NB4 (cell line): ENCODE measurements at regions not wholly inside any gene's neighbourhood (a gene's known extent, or its start where the extent isn't known, plus 50 kb on each side); places are given as distances from the start of the nearest gene placed in this dataset.

Experiments
- CTCF ChIP-seq: IDR thresholded peaks from one replicate; pipeline ENCODE4 v1.5.1; 2012; ENCODE audit warnings: low read depth, low read length
- POLR2A ChIP-seq: IDR thresholded peaks from 2 replicates; pipeline ENCODE4 v1.6.1; 2011; ENCODE audit warnings: mild to moderate bottlenecking; ENCODE audit not compliant: insufficient read length; ENCODE audit errors: extremely low read depth

DNA sequence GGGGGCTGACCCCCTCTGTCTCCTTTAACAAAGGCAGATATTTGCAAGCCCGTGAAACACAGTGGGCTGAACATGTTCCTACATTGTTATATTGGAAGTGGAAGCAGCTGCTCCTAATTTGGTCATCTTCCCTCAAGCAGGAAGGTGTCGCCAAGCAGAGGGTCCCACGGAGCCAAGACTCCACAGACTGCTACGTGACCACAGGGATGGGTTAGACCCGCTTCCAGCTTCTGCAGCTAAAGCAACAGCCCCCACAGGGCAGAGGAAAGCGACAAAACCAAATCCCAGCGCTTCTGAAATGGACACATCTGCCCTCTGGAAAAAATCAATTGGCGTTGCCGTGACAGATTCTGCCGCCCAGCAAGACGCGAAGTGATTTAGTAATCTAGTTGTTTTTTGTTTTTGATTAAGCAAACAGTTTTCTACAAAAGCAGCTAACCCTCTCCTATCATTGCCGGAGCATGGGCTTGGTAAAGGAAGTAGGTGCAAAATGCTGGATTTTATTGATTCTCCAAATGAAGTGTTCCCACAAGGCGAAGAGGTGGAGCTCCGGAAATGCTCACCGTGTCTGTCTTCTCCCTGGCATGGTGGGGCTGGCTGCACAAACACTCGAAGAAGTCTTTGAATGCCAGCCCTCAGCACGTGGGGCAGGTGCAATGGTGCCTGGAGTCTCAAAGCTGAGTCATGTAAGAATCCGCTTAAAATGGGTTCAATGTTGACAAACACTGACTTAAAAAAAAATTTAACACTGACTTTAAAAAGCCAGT, 79.4 kb upstream of the FRMD1 start:
- TF ChIP-seq CTCF (no peak), POLR2A (no peak)
